ENCODE measurements at regions not wholly inside any gene's neighbourhood (a gene's known extent, or its start where the extent isn't known, plus 50 kb on each side); places are given as distances from the start of the nearest gene placed in this dataset.

DNA sequence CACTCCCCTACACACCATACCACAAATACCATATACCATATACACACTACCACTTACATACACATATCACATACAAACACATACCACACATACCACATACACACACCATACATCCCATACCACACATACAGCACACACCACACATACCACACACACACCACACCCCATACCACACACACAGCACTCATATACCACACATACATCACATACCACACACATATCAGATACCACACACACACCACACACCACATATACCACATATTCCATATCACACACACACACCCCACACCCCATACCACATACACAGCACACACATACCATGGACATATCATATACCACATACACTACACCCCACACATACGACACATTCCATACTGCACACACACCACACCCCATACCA is 276.6 kb downstream of the GADD45G start:
- no peaks in the 10 kb centered on the region for H3K36me3 ChIP-seq (ENCODE audit: insufficient read depth, insufficient read length, low read length)
- H3K9ac ChIP-seq (ENCODE audit: insufficient read length, low read depth) = no peak overlapping the region
- H3K4me1 ChIP-seq (ENCODE audit: insufficient read depth, insufficient read length) = no peaks in the 10 kb centered on the region
- no peak for TF ChIP-seq YY1 (IDR thresholded peaks at IDR 0.05; ENCODE audit: insufficient read depth, insufficient read length)
- peaks cover 15% of the 10 kb centered on the region for H3K27me3 ChIP-seq (ENCODE audit: insufficient read depth, insufficient read length)
- DNase-seq (ENCODE audit: low read depth, low spot score) = no peak
- H3K9me3 ChIP-seq (ENCODE audit: insufficient read depth, low read length) = no peaks in the 10 kb centered on the region
- H3K4me3 ChIP-seq (ENCODE audit: insufficient read length, low read depth) = no peak overlapping the region

DNA sequence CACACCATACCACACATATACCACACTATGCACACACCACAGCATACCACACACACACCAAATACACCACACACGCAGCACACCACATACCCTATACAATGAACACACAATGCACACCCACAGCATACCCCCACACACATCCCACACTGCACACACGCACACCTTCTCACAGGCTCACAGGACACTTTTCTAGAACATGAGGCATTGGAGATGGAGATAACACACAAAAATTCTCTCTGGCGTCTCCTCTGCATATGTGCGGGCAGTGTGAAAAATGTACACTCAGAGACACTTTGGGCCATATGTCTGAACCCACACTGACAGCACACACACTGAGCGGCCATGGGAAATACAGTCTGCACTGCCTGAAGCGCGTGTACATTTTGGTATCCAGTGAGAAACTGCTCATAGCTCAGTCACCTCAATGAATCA is 278.1 kb downstream of the GADD45G start:
- TF ChIP-seq ZNF274 (IDR thresholded peaks at IDR 0.05; ENCODE audit: low read depth, low read length) = no peak
- TF ChIP-seq SUZ12 (IDR thresholded peaks at IDR 0.05; ENCODE audit: extremely low read depth, insufficient read depth, insufficient read length) = no peak
- no peak for TF ChIP-seq YY1 (IDR thresholded peaks at IDR 0.05; ENCODE audit: insufficient read depth, insufficient read length)
- no peak for DNase-seq (ENCODE audit: low read depth, low spot score)

DNA sequence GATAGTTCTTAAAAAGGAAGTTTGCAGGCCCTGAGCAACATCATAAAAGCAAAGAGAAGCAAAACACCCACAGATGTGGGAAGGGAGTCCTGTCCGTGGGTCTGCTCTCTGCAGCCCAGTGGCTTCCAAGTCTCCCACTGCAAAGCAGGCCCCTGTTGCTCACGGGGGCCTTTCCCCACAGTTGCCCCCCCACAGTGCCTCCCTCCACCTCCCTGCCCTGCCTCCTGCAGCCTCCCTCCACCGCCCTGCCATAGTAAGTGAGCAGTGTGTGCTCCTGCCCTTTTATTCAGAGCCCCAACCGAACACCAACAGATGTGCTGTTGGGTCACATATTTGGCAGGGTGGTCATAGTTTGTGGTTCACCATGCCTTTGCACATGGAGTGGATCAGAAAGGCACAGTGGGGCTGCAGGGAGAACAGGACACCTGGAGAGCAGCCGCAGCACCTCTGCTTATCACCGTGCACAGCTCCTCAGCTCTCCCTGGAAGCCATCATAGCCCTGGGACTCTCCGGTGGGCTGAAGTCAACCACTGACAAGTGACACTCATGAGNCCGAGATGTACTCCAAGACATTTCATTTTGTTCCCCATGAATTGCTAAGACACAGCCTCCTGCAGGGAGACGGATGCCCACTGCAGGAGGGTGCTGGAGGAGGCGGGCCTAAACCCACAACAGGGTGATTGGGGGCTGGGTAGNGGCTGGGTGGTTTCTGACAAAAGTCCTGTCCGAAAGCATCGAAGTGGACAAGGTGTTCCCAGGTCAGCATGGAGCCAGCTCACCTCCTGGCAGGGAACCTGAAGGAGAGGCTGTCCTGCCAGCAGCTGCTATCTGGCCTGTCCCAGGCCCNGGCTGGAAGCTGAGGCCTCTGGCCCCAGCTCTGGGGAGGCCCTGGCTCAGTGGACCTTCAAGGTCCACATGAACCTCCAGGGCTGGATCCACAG is 278.9 kb downstream of the GADD45G start:
- Histone ChIP-seq H3K9ac (ENCODE audit: insufficient read length, low read depth) (no peak overlapping the region), H3K4me3 (ENCODE audit: insufficient read length, low read depth) (no peak overlapping the region), H3K27me3 (ENCODE audit: insufficient read depth, insufficient read length) (peaks cover 2% of the 10 kb centered on the region), H3K9me3 (ENCODE audit: insufficient read depth, low read length) (no peaks in the 10 kb centered on the region), H3K36me3 (ENCODE audit: insufficient read depth, insufficient read length, low read length) (no peaks in the 10 kb centered on the region), H3K4me1 (ENCODE audit: insufficient read depth, insufficient read length) (no peaks in the 10 kb centered on the region)
- TF ChIP-seq ZNF274 (IDR thresholded peaks at IDR 0.05; ENCODE audit: low read depth, low read length) (no peak), SUZ12 (IDR thresholded peaks at IDR 0.05; ENCODE audit: extremely low read depth, insufficient read depth, insufficient read length) (no peak)
- no peak for DNase-seq (ENCODE audit: low read depth, low spot score)

More for the DNA sequence above, 278.1 kb downstream of the GADD45G start:
- Histone ChIP-seq H3K27me3 (ENCODE audit: insufficient read depth, insufficient read length) (peaks cover 2% of the 10 kb centered on the region), H3K9ac (ENCODE audit: insufficient read length, low read depth) (no peak overlapping the region), H3K4me3 (ENCODE audit: insufficient read length, low read depth) (no peak overlapping the region), H3K4me1 (ENCODE audit: insufficient read depth, insufficient read length) (no peaks in the 10 kb centered on the region), H3K9me3 (ENCODE audit: insufficient read depth, low read length) (no peaks in the 10 kb centered on the region), H3K36me3 (ENCODE audit: insufficient read depth, insufficient read length, low read length) (no peaks in the 10 kb centered on the region)

DNA sequence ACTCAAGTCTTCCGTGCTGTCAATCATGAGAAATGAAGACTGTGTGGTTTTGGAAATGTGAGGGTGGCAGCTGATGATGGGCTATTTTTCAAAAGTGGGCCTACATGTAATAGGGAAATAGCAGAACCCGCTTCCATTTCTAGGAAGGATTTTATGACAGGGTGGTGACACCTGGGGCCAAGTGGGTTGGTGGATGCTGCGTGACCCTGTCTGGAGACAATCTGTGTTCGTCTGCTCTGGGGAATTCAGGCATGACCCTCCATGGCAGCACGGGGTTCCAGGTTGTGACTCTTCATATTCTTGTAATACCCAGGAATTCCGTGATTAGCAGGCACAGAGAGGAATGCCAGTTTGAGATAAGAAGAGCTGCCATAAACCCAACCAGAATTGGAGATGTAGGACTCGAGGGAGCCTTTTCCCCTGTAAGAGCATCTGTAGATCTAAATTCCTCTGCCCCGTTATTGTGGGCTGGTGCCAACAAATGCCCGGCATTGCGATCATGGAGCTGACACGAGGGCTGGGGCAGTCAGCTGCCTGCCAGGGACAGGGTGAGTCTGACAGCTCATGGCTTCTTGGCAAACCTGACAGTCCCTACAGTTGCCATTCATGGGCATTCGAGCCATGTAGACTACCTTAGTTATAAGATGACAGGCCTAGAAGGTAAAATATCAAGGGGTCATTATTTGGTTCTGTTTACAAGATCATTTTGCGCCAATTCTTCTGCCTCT is 279.7 kb downstream of the GADD45G start:
- Histone ChIP-seq H3K27me3 (ENCODE audit: insufficient read depth, insufficient read length) (peaks cover 2% of the 10 kb centered on the region), H3K4me3 (ENCODE audit: insufficient read length, low read depth) (no peak overlapping the region), H3K36me3 (ENCODE audit: insufficient read depth, insufficient read length, low read length) (no peaks in the 10 kb centered on the region), H3K4me1 (ENCODE audit: insufficient read depth, insufficient read length) (no peaks in the 10 kb centered on the region), H3K9me3 (ENCODE audit: insufficient read depth, low read length) (no peaks in the 10 kb centered on the region), H3K9ac (ENCODE audit: insufficient read length, low read depth) (no peak overlapping the region)
- TF ChIP-seq ZNF274 (IDR thresholded peaks at IDR 0.05; ENCODE audit: low read depth, low read length) = no peak
- no peak for TF ChIP-seq YY1 (IDR thresholded peaks at IDR 0.05; ENCODE audit: insufficient read depth, insufficient read length)
- no peak for TF ChIP-seq SUZ12 (IDR thresholded peaks at IDR 0.05; ENCODE audit: extremely low read depth, insufficient read depth, insufficient read length)
- DNase-seq (ENCODE audit: low read depth, low spot score) = no peak

DNA sequence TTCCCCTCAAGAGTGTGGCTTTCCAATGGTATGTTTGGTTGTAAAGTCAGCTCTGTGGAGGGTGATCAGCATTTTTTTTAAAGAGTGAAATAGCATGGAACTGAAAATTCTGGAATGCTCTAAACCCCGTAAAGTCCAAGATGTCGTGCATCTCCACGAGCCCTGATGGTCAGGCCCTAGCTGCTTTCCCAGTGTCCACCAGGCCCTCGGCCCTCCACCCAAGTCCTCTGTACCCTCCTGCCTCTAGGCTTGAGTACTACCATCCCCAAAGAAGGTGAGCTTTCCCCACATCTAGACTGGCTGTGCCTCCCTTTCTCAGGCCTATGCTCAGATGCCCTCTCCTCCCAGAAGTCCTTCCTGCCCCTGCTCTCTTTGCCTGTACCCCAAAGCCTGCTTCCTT is 280.3 kb downstream of the GADD45G start:
- H3K9me3 ChIP-seq (ENCODE audit: insufficient read depth, low read length) = no peaks in the 10 kb centered on the region
- no peak overlapping the region for H3K9ac ChIP-seq (ENCODE audit: insufficient read length, low read depth)
- H3K4me1 ChIP-seq (ENCODE audit: insufficient read depth, insufficient read length) = no peaks in the 10 kb centered on the region
- DNase-seq (ENCODE audit: low read depth, low spot score) = no peak
- no peak for TF ChIP-seq ZNF274 (IDR thresholded peaks at IDR 0.05; ENCODE audit: low read depth, low read length)
- no peak for TF ChIP-seq YY1 (IDR thresholded peaks at IDR 0.05; ENCODE audit: insufficient read depth, insufficient read length)
- H3K36me3 ChIP-seq (ENCODE audit: insufficient read depth, insufficient read length, low read length) = no peaks in the 10 kb centered on the region
- no peak overlapping the region for H3K4me3 ChIP-seq (ENCODE audit: insufficient read length, low read depth)
- H3K27me3 ChIP-seq (ENCODE audit: insufficient read depth, insufficient read length) = peaks cover 2% of the 10 kb centered on the region

DNA sequence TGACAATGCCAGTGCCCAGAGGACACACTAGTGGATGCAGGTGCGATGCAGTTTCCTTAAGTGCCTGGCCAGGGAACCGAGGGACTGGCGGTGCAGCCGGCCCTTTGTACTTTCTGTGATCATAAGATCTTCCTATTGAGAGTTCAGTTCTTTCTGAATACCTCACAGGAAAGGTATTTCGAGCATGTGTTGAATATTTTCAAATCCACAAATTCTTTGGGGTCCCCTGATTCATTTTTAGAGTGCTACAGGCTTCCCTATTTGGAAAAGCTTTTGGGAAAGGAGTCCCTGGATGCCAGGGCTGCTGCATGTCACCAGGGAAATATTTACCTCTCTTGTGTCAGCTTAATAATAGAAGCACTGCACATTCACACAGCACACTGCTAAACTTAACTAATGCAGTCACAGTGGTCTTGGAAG is 281.5 kb downstream of the GADD45G start:
- H3K9ac ChIP-seq (ENCODE audit: insufficient read length, low read depth) = no peak overlapping the region
- no peaks in the 10 kb centered on the region for H3K9me3 ChIP-seq (ENCODE audit: insufficient read depth, low read length)
- DNase-seq (ENCODE audit: low read depth, low spot score) = no peak
- H3K4me1 ChIP-seq (ENCODE audit: insufficient read depth, insufficient read length) = no peaks in the 10 kb centered on the region
- H3K36me3 ChIP-seq (ENCODE audit: insufficient read depth, insufficient read length, low read length) = no peaks in the 10 kb centered on the region
- TF ChIP-seq ZNF274 (IDR thresholded peaks at IDR 0.05; ENCODE audit: low read depth, low read length) = no peak
- H3K4me3 ChIP-seq (ENCODE audit: insufficient read length, low read depth) = no peak overlapping the region
- H3K27me3 ChIP-seq (ENCODE audit: insufficient read depth, insufficient read length) = no peaks in the 10 kb centered on the region

DNA sequence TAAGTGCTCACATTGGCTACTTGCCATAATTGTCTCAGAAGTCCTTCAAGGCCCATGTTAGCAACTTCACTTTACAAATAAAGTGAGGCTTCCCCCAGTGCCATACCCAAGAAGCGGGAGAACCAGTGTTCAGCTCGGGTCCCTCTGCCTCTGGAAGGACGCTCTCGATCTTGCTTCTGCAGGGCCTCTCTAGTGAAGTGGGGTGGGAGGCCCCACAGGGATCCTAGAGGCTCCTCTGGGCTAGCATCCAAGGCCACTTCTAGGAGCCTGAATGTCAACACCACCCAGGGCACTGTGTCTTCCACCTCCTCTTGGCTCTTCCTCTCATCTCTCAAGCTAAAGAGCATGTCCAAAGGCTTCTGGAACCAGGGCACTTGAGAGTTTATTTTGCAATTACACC is 282.5 kb downstream of the GADD45G start:
- TF ChIP-seq ZNF274 (IDR thresholded peaks at IDR 0.05; ENCODE audit: low read depth, low read length) = no peak
- no peak for TF ChIP-seq SUZ12 (IDR thresholded peaks at IDR 0.05; ENCODE audit: extremely low read depth, insufficient read depth, insufficient read length)
- no peak for TF ChIP-seq YY1 (IDR thresholded peaks at IDR 0.05; ENCODE audit: insufficient read depth, insufficient read length)
- H3K36me3 ChIP-seq (ENCODE audit: insufficient read depth, insufficient read length, low read length) = no peaks in the 10 kb centered on the region

More for the DNA sequence above, 282.5 kb downstream of the GADD45G start:
- Histone ChIP-seq H3K9ac (ENCODE audit: insufficient read length, low read depth) (no peak overlapping the region), H3K9me3 (ENCODE audit: insufficient read depth, low read length) (no peaks in the 10 kb centered on the region), H3K27me3 (ENCODE audit: insufficient read depth, insufficient read length) (no peaks in the 10 kb centered on the region), H3K4me3 (ENCODE audit: insufficient read length, low read depth) (no peak overlapping the region), H3K4me1 (ENCODE audit: insufficient read depth, insufficient read length) (no peaks in the 10 kb centered on the region)
- DNase-seq (ENCODE audit: low read depth, low spot score) = no peak
